ENCODE measurements at regions not wholly inside any gene's neighbourhood (a gene's known extent, or its start where the extent isn't known, plus 50 kb on each side); places are given as distances from the start of the nearest gene placed in this dataset.

DNA sequence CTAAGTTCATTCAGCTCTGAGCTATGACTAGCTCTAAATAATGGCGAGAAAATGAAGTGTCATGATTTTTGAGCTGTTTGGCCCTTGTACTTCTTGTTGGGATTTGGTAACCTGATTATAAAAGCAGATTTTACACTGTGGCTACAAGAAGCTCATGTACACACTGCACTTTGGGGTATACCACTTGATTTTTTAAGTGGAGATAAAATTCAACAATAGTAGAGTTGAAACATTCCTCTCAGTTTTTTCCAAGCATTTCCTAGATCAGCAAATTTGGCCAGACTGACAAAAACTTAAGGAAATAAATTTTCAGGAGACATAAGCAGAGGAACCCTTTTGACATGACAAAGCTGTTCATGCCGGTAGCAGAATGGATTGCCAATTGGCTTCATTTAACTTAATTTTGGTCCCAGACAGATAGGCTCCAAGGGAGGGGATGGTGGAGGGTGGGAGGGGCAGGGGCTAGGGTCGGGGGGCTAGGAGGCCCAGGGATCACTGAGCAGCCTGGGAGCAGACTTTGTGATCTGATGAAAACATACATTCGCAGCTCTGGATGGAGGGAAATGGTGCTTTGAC is 575.9 kb downstream of the METTL15 start:
- DNase-seq (ENCODE audit: low read depth in 2 of 2), result no peak

GRCh38 chr11:28679795-28680468 is 571.7 kb downstream of the METTL15 start:
- no peak for DNase-seq (ENCODE audit: low read depth in 2 of 2)

DNA sequence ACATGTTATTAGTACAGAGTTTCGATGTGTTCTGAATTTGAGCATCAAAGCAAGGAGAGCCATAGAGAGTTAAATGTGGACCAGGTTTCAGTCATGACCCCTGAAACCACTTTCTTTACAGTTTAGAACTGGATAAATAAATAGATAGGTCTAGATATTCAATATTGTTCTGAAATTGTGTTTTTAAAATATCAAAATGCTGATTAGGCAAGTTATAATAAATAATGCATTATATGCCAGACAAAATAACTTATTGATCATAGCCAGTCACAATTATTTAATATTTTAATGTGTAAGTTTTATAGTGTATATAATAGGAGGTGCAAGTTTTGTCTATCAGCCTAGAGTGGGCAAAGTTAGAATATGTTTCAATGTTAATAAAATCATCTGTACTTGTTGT is 569.5 kb downstream of the METTL15 start:
- DNase-seq (ENCODE audit: low read depth in 2 of 2), result no peak

- no peak for DNase-seq (ENCODE audit: low read depth in 2 of 2)
Measured at GRCh38 chr11:28675183-28675582, 567.0 kb downstream of the METTL15 start.

- DNase-seq (ENCODE audit: low read depth in 2 of 2), result peak; percentile 96
Measured at GRCh38 chr11:28674433-28675103, 566.4 kb downstream of the METTL15 start.

DNA sequence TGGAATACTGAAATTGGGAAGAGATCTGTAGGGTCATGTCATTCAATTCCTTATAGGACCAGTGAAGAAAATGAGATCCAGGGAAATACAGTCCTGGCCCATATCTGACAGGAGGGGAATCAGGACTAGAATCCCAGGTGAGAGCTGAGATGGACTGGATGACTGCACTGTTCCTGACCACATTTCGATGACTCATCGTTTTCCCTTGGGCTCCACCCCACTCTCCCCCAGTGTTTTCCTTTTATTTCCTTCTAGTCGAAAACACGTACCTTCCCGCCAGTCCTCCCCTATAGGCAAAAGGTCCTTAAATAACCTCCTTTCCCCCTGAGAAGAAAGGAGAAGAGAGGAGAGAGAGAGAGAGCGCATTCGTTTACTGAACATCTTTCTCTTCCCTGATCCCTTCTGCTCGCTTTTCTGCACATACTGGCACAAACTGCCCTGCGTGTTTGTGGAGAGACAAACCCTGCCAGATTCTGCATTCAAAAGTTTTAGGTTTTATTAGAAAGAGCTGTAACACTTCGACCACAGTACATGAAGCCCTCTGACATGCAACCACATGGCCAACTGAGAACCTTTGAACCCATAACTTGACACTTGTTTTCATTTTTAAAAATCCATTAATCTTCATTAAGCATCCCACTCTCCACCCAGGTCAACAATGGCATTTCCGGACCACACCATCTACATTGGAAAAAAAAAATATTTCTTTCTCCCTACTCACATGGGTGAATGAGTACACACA is 565.7 kb downstream of the METTL15 start:
- no peak for DNase-seq (ENCODE audit: low read depth in 2 of 2)

- no peak for DNase-seq (ENCODE audit: low read depth in 2 of 2)
Measured at GRCh38 chr11:28671274-28671673, 563.1 kb downstream of the METTL15 start.

GRCh38 chr11:28666632-28667031 is 558.4 kb downstream of the METTL15 start:
- peak; percentile 87 to 88 for DNase-seq (ENCODE audit: low read depth in 2 of 2)

DNA sequence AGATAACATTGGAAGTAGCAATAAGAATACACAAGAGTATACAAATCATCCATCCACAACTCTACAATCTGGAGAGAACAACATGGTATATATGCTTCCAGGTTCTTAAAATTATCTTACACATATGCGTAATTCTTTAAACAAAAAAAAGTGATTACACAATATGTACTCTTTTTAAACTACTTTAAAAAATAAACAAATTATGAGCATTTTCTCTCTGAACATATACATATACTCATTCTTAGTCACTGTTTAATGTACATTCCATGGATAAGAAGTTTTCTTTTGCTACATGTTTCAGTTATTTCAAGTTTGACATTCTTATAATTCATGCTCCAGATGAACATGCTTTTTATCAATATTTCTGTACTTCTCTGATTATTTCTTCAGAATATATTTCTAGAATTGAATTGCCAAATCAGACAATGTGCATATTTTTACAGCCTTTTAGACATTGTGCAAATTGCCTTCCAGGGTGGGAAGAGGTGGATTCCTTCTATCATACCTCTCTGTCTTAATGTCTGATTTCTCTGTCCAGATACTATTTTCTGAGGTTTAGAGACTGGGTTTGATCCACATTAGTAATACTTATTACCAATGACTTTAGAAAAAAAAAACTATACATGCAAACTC is 551.6 kb downstream of the METTL15 start:
- no peak for DNase-seq (ENCODE audit: low read depth in 2 of 2)

- DNase-seq (ENCODE audit: low read depth in 2 of 2), result no peak
Measured at GRCh38 chr11:28657378-28658030, 549.3 kb downstream of the METTL15 start.

DNA sequence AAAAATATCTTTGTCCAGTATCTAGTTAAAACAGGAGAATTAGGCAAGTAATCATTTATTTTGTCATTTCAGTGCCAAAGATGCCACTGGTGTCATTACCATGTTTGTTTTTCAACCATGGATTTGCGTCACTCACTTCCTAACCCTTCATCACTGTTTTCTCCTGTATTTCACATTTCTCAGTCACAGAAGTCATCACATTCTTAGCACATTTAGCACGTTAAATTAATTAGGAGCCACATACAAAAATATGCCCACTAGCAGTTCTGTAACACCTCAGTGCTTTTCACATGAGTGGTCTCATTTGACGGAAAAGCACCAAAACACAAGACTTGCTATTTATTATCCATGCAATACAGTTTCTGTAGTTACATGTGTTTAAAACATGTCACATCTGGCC is 546.0 kb downstream of the METTL15 start:
- no peak for DNase-seq (ENCODE audit: low read depth in 2 of 2)

GRCh38 chr11:28649922-28650321 is 541.7 kb downstream of the METTL15 start:
- DNase-seq (ENCODE audit: low read depth in 2 of 2), result no peak

DNA sequence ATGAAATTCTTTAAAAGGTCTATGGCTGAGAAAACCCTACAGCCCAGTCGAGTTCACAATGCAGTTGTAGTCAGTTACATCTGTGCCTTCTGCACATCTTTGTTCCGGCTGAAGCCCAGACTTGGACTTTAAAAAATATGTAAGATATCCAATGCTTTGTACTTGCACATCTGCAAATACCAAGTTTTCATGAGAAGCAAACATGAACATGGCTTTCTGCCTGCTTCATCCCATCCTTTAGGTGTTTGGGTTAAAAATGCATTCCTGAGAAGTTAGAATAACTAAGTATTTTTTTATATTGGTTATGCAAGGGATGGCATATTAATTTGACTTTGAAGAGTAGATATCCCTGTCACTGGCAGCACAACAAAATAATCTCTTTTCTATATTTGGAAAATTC is 528.4 kb downstream of the METTL15 start:
- no peak for DNase-seq (ENCODE audit: low read depth in 2 of 2)

DNA sequence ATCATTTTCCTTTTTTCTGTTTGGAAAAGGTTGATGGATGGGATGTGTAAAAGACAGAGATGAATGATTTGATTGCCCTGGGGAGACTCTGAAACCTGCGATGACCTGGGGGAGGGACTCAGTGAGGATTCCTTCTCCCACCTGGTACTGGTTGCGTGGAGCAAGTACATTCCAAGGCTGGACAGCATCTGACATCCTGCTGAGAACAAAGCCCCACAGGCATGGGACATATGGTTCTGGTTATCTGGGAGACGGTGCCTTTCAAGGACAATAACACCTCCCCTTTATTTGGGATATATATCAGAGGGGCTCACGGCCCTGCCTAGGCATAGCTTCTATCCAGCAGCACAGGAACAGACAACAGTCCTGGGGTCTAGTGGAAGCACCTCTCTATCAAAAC is 527.8 kb downstream of the METTL15 start:
- no peak for DNase-seq (ENCODE audit: low read depth in 2 of 2)

GRCh38 chr11:28632338-28632737 is 524.1 kb downstream of the METTL15 start:
- no peak for DNase-seq (ENCODE audit: low read depth in 2 of 2)

GRCh38 chr11:28631148-28631547 is 523.0 kb downstream of the METTL15 start:
- DNase-seq (ENCODE audit: low read depth in 2 of 2), result no peak

- no peak for DNase-seq (ENCODE audit: low read depth in 2 of 2)
Measured at GRCh38 chr11:28629235-28629634, 521.0 kb downstream of the METTL15 start.

DNA sequence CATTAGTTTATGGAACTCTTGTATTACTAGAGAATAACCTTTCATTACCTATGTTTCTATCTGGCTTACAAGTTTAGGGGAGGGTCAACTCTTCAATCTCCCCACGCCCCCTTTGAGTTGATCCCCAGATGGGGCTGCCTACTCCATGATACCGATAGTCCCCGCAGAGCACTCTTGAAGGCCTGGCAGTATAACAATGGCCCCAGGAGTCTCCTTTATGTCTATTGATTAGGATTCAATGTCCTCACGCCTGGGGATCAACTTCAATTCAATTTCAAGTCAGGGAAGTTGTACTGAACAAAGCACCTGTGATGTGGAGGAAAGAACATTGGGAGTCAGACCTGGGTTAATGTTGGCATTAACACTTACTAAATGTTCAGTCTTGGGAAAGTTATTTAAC is 520.2 kb downstream of the METTL15 start:
- no peak for DNase-seq (ENCODE audit: low read depth in 2 of 2)

DNA sequence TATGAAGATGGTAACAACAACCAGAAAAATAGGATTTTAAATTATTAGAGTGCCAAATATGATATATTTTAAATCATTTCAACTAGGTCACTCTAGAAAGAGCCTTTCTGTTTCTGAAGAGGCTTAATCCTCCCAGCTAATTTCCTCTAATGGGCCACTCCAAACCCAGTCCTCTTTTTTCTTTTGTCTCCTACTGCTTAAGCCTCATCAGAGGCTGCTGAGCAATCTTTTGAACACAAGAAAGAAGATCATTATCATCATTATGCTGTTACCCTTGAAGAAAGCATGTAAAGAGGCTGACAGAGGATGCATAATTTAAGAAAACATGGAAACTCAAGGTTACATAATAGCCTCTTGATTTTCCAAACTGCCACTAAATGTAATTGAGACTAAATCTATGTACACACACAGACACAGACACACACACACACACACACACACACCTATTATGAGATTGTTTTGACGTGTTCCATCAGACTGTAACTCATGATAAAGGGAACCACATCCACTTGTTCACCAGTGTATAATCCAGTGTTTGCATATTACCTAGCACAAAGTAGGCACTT is 519.6 kb downstream of the METTL15 start:
- DNase-seq (ENCODE audit: low read depth in 2 of 2), result no peak

DNA sequence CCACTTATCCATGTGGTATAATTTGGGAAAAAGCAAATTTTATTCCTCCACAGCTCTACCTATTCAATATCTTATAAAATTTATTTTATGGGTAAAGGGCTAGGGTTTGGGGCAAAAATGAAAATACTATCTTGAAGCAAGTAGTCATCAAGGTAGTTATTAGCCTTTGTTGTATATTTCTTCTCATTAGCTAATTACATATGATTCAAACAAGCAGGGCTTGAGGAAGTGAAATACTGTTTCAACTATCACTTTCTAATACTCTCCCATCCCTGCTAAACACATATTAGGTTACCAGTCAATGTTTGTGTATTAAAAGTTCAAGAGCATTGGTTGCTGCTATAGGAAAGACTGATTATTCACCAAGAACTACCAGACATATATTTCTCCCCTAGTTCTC is 517.3 kb downstream of the METTL15 start:
- DNase-seq (ENCODE audit: low read depth in 2 of 2), result no peak

GRCh38 chr11:28621753-28622152 is 513.6 kb downstream of the METTL15 start:
- peak; percentile 36 to 45 for DNase-seq (ENCODE audit: low read depth in 2 of 2)

All from fibroblast of skin of left quadriceps (primary cell).